ENCODE measurements at regions not wholly inside any gene's neighbourhood (a gene's known extent, or its start where the extent isn't known, plus 50 kb on each side); places are given as distances from the start of the nearest gene placed in this dataset.

DNA sequence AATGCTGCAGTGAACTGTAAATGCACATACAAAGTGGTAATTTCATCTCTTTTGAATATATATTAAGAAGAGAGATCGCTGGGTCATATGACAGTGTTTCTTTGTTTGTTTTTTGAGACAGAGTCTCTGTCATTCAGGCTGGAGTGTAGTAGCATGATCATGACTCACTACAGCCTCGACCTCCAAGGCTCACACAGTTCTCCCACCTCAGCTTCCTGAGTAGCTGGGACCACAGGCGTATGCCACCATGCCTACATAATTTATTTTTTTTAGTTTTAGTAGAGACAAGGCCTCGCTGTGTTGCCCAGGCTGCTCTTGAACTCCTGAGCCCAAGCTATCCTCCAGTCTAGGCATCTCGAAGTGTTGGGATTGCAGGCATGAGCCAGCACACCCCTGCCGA lies 62.4 kb upstream of the ACSS3 start:
- POLR2A ChIA-PET, result no interaction called here
- Histone ChIP-seq H2AFZ (ENCODE audit: low read depth, low read length) (no peak overlapping the region), H3K27me3 (ENCODE audit: control insufficient read depth in 2 of 2, insufficient read depth in 2 of 2, low read length in 2 of 2) (no peaks in the 10 kb centered on the region), H3K9me3 (replicated peaks; ENCODE audit: control insufficient read depth, insufficient read depth, low read length) (no peaks in the 10 kb centered on the region), H3K36me3 (ENCODE audit: control insufficient read depth in 2 of 2, extremely low read depth in 1 of 2, insufficient read depth in 2 of 2, low read length in 2 of 2) (no peaks in the 10 kb centered on the region), H3K27ac (ENCODE audit: insufficient read depth, low read depth, low read length) (no peak overlapping the region), H3K79me2 (ENCODE audit: control insufficient read depth, insufficient read depth, low read length) (no peaks in the 10 kb centered on the region), H4K20me1 (replicated peaks; ENCODE audit: control insufficient read depth, extremely low read depth, insufficient read depth, low read length) (no peaks in the 10 kb centered on the region), H3K4me2 (ENCODE audit: insufficient read depth, low read length) (no peak overlapping the region), H3K4me1 (ENCODE audit: control insufficient read depth, extremely low read depth, insufficient read depth, low read length) (no peaks in the 10 kb centered on the region), H3K9ac (replicated peaks; ENCODE audit: extremely low read depth, insufficient read depth, low read length) (no peak overlapping the region), H3K4me3 (replicated peaks in 1 of 3; ENCODE audit: insufficient read depth in 1 of 3, low read depth in 1 of 3, low read length in 3 of 3) (no peak overlapping the region), H3K9me1 (replicated peaks; ENCODE audit: control insufficient read depth, extremely low read depth, insufficient read depth, low read length) (no peaks in the 10 kb centered on the region)
- CTCF ChIA-PET, result no interaction called here
- DNase-seq (ENCODE audit: low read depth, low spot score) (no peak), FAIRE-seq (no peak)
- no TSS peak for BruUV-seq (replicated peaks)
- TF ChIP-seq, protein P1, sequence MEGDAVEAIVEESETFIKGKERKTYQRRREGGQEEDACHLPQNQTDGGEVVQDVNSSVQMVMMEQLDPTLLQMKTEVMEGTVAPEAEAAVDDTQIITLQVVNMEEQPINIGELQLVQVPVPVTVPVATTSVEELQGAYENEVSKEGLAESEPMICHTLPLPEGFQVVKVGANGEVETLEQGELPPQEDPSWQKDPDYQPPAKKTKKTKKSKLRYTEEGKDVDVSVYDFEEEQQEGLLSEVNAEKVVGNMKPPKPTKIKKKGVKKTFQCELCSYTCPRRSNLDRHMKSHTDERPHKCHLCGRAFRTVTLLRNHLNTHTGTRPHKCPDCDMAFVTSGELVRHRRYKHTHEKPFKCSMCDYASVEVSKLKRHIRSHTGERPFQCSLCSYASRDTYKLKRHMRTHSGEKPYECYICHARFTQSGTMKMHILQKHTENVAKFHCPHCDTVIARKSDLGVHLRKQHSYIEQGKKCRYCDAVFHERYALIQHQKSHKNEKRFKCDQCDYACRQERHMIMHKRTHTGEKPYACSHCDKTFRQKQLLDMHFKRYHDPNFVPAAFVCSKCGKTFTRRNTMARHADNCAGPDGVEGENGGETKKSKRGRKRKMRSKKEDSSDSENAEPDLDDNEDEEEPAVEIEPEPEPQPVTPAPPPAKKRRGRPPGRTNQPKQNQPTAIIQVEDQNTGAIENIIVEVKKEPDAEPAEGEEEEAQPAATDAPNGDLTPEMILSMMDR (IDR thresholded peaks at IDR 0.05; ENCODE audit: extremely low read depth in 1 of 2, insufficient read depth in 1 of 2, low read depth in 1 of 2, low read length in 2 of 2), result no peak
- TF ChIP-seq MYC (IDR thresholded peaks at IDR 0.05; ENCODE audit: low read depth, low read length) (no peak), FOS (IDR thresholded peaks at IDR 0.05; ENCODE audit: borderline replicate concordance, insufficient read depth, low read length) (no peak)
- dilution Hi-C loops (cut with MboI; ENCODE audit: extremely low pct_ligation_motif_present, low sequenced_read_pairs) (no loop called here), intact Hi-C loops (cut with micrococcal nuclease) (no loop called here)

DNA sequence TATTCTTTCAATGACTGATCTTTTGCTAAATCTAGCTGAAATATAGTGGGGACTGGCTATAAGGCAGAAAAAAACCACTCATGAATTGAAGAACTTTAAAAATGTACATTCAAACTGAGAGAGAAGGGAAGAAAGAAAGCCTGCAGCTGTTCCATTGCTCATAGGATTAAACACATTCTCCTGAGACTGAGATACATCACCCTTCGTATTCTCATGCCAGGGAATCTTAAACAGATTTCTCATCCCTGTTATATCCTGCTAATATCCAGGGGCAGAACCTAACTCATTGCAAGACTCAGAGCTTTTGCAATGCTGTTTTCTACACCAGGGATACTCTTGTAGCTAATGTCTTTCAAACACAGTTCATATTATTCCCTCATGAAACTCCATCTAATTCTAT lies 67.2 kb upstream of the ACSS3 start:
- Histone ChIP-seq H3K9me3 (replicated peaks; ENCODE audit: control insufficient read depth, insufficient read depth, low read length) (no peaks in the 10 kb centered on the region), H2AFZ (ENCODE audit: low read depth, low read length) (no peak overlapping the region), H3K27ac (ENCODE audit: insufficient read depth, low read depth, low read length) (no peak overlapping the region), H3K79me2 (ENCODE audit: control insufficient read depth, insufficient read depth, low read length) (no peaks in the 10 kb centered on the region), H3K4me3 (replicated peaks in 1 of 3; ENCODE audit: insufficient read depth in 1 of 3, low read depth in 1 of 3, low read length in 3 of 3) (no peak overlapping the region), H3K27me3 (ENCODE audit: control insufficient read depth in 2 of 2, insufficient read depth in 2 of 2, low read length in 2 of 2) (no peaks in the 10 kb centered on the region), H3K4me1 (ENCODE audit: control insufficient read depth, extremely low read depth, insufficient read depth, low read length) (no peaks in the 10 kb centered on the region), H4K20me1 (replicated peaks; ENCODE audit: control insufficient read depth, extremely low read depth, insufficient read depth, low read length) (no peaks in the 10 kb centered on the region), H3K4me2 (ENCODE audit: insufficient read depth, low read length) (no peak overlapping the region), H3K9ac (replicated peaks; ENCODE audit: extremely low read depth, insufficient read depth, low read length) (no peak overlapping the region), H3K36me3 (ENCODE audit: control insufficient read depth in 2 of 2, extremely low read depth in 1 of 2, insufficient read depth in 2 of 2, low read length in 2 of 2) (no peaks in the 10 kb centered on the region), H3K9me1 (replicated peaks; ENCODE audit: control insufficient read depth, extremely low read depth, insufficient read depth, low read length) (no peaks in the 10 kb centered on the region)
- TF ChIP-seq EZH2 (IDR thresholded peaks at IDR 0.05; ENCODE audit: borderline replicate concordance, low read depth, low read length, severe bottlenecking) (no peak), MYC (IDR thresholded peaks at IDR 0.05; ENCODE audit: low read depth, low read length) (no peak), JUN (IDR thresholded peaks at IDR 0.05; ENCODE audit: borderline replicate concordance, insufficient read depth, insufficient read length, low read depth) (no peak), FOS (IDR thresholded peaks at IDR 0.05; ENCODE audit: borderline replicate concordance, insufficient read depth, low read length) (no peak), POLR2AphosphoS5 (IDR thresholded peaks at IDR 0.05; ENCODE audit: insufficient read depth, low read depth, low read length) (no peak), GATA2 (IDR thresholded peaks at IDR 0.05; ENCODE audit: insufficient read depth, insufficient read length, low read depth, low read length) (no peak), POLR2A (IDR thresholded peaks at IDR 0.05; ENCODE audit: low read depth, low read length) (no peak)
- TF ChIP-seq, protein P1 (IDR thresholded peaks at IDR 0.05; ENCODE audit: extremely low read depth in 1 of 2, insufficient read depth in 1 of 2, low read depth in 1 of 2, low read length in 2 of 2), result no peak
- TF ChIP-seq, protein P2, sequence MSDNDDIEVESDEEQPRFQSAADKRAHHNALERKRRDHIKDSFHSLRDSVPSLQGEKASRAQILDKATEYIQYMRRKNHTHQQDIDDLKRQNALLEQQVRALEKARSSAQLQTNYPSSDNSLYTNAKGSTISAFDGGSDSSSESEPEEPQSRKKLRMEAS (IDR thresholded peaks at IDR 0.05; ENCODE audit: insufficient read depth, insufficient read length), result no peak
- dilution Hi-C loops (cut with MboI; ENCODE audit: extremely low pct_ligation_motif_present, low sequenced_read_pairs) (no loop called here), intact Hi-C loops (cut with micrococcal nuclease) (no loop called here)
- no TSS peak for BruUV-seq (replicated peaks)
- no peak for FAIRE-seq
- POLR2A ChIA-PET, result no interaction called here
- no peak for DNase-seq (ENCODE audit: low read depth, low spot score)
- CTCF ChIA-PET, result interaction anchor here (0.9 kb wide), 1 partner anchor 247 kb away, joined by 3 read pairs; no protein-coding TSS in a partner anchor
